Ishikawa (cell line): ENCODE measurements at regions not wholly inside any gene's neighbourhood (a gene's known extent, or its start where the extent isn't known, plus 50 kb on each side); places are given as distances from the start of the nearest gene placed in this dataset.

ENCODE experiments used
- CREB1 ChIP-seq: IDR thresholded peaks from 2 replicates; pipeline ENCODE4 v1.6.1; 2012; ENCODE audit warnings: low read depth
- EGR1 ChIP-seq: IDR thresholded peaks from 2 replicates; pipeline ENCODE4 v1.6.1; 2012
- EP300 ChIP-seq: IDR thresholded peaks from 2 replicates; pipeline ENCODE4 v1.6.1; 2012; ENCODE audit warnings: borderline replicate concordance
- TAF1 ChIP-seq: IDR thresholded peaks from 2 replicates; pipeline ENCODE4 v1.6.1; 2012; ENCODE audit warnings: low read depth, mild to moderate bottlenecking
- TEAD4 ChIP-seq: IDR thresholded peaks from 2 replicates; pipeline ENCODE4 v1.6.1; 2012
- YY1 ChIP-seq: IDR thresholded peaks from 2 replicates; pipeline ENCODE4 v1.6.1; 2012; ENCODE audit warnings: low read depth

DNA sequence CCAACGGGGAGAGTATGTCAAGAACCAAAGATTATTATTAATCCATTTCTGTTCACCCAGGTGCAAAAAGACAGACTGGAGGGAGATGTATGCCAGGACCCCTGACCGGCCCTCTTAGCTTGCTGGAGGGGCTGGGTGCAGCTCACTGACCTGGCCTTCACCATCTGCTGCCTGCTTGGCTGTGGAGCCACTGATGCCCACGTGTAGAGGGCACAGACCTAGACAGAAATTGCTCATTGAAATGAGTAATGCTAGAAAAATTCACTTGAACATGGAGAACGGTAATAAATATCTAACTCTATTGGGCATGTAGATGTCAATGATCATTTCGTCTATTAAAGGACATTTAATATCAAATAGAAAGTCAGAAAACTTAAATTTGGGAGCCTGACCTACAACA lies 58.8 kb upstream of the ERCC6L2 start:
- TF ChIP-seq EGR1 (no peak), YY1 (no peak), TEAD4 (no peak), CREB1 (no peak), EP300 (no peak), TAF1 (no peak)
